CD4-positive, alpha-beta T cell treated with Interleukin-4 for 4 hours (primary cell): ENCODE measurements at regions not wholly inside any gene's neighbourhood (a gene's known extent, or its start where the extent isn't known, plus 50 kb on each side); places are given as distances from the start of the nearest gene placed in this dataset.

ENCODE experiments used
- DNase-seq: peaks from one replicate; pipeline ENCODE4 v3.0.0-alpha.2; 2020

DNA sequence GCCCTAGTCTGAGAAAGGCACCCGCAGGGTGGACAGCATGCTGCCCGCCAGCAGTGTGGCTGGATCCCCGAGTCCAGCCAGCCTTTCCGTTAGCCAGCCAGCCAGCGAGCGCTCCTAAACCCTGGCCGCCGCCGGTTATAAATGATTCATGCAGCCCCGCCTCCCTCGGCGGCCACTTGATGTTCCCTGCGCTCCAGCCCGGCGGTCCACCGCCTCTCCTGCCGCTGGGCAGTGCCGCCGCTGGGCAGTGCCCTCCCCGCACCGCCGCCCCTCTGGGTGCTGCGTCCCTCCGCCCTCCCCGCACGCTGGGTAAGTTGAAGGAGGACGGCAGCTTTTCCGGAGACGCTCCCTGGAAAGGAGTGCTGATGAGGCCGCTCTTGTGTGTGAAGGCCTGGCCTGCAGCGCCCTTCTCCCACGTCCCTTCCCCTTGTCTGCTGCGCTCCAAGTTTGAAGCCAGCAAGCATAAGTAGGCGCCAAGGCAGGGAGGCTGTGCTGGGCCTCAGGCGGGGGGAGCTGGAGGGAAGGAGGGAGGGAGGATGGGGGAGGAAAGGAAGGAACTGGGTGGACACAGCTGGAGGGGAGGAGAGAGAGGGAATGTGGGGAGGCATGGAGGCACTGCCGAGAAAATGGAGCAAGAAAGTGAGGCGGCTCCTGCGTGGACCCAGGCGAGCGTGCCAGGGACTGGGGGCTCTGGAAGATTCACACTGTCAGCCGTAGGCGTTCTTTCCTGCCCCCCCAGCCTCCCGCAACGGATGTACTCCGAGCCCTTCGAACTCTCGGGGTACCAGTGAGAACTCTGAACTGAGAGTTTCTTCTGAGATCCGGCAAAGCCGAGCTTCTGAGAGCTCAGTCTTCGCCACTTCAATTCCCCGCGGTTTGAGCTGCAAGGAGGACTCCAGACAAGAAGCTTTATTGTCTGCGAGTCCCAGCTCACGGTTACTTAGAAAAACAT, 131.9 kb downstream of the GLI2 start:
- no peak for DNase-seq

DNA sequence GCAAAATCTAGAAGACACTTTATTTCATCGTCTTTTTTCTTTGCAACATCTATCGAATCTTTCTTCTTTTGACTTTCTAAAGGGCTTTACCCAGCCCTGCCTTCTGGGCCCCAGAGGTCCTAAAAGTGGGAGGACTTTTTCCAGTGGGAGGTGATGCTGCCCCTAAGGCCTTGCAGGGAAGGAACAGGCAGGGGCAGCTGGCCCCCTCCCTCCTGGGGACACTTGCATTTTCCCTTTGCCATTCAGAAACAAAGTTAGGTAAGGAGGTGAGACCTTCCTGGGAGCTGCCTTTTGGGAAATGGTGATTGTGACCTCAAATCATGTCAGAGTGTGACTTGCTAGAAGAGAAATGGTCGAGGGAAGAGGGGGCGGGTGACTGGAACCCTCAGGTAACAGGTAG, 132.7 kb downstream of the GLI2 start:
- DNase-seq, result no peak

DNA sequence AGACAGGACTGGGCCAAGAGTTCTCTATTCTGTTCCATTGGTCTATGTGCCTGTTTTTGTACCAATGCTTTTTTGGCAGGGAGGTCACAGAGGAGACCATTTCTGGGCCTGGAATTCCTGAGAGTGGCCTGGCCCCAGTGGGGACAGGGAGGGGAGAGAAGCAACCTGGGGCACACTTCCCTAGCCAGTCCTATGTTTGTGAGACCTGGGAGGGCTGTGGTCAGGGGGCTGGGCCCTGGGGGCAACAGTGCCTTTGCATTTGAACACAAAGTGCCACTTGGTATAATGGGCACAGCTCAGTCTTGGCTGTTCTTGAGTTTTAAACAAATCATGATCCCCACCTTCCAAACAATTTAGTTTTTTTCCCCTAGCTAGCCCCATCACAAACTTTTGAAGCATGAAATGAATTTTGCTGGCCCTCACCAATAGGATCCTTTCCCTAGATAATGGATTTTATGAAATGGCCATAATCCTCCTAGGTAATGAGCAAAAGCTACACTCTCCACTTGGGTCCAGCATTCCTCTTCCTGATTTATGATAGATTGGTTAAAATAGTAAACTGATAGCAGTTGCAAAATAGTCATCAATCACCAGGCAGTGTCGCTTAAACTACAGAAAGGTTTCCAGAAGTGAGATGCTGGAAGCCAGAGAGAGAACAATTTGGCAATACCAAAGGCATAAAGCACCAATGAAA, 133.5 kb downstream of the GLI2 start:
- no peak for DNase-seq

DNA sequence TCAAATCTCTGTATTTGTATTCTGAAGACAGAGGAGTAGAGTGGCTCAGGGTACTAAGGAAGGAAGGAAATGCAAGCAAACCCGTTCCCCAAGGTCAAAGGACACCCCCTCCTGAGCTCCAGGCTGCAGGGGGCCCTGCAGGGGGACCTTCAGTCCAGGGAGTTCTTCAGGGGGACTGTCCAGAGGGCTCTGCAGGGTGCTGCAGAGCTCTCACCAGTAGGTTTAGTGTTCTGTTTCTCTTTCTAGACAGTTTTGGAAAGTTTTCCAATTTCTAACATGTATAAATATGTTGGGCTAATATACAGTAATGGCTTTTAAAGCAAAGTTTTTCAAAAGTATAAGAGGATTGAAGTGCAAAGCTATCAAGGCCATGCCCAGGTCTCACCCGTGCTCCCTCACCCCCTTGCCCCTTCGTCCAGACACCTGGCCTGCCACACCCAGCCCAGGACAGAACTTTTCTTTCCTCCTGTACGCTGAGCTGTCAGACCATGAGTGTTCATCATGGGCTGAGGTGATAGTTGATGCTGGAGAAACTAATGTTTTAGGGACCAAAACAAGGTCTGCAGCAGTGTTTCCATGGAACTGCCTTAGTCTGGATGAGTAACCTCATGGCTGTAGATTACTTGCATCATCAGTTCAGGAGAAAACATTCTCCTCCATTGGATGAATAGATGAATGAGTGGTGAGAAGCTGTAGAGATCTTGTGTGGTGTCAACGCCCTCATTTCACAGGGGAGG, 134.2 kb downstream of the GLI2 start:
- no peak for DNase-seq

DNA sequence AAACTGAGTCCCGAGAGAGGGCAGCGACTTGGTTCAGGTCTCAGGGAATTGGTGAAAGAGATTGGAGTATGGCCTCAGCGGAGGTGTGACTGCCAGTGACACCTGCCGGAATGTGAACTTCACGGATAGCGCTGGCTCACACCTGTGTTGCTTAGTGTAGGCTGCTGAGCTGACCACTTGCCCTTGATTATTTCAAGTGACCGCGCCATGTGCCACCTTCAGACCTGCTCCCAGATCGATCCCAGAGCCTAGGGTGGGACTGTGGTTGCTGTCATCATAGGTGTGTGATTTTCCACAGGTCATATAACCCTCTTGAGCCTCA, 134.8 kb downstream of the GLI2 start:
- DNase-seq, result no peak

DNA sequence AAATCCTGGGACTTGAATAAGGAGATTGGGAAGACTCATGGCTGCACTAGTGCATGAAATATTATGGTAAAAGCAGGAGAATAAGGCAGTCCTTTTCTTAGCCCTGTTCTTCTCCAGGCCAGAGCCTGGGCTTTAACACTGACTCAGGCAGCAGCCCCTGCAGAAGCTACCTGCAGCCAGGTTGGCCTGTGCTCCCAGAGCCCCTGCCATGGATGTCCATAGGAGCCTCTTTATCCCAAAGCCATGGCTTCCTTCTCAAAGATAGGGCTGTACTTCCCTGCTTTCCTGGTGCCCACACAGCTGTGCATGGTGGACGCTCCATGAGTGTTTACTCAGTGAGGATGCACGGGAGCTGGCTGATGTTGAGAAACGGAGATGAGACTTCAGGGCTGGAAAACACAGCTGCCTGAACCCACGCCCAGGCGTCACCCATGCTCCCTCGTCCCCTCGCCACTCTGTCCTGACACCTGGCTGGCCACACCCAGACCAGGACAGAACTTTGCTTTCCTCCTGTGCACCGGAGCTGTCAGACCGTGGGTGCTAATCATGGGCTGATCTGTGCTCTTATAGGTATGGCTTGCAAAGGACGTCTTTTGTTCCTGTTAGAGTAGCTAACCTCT, 135.5 kb downstream of the GLI2 start:
- no peak for DNase-seq

DNA sequence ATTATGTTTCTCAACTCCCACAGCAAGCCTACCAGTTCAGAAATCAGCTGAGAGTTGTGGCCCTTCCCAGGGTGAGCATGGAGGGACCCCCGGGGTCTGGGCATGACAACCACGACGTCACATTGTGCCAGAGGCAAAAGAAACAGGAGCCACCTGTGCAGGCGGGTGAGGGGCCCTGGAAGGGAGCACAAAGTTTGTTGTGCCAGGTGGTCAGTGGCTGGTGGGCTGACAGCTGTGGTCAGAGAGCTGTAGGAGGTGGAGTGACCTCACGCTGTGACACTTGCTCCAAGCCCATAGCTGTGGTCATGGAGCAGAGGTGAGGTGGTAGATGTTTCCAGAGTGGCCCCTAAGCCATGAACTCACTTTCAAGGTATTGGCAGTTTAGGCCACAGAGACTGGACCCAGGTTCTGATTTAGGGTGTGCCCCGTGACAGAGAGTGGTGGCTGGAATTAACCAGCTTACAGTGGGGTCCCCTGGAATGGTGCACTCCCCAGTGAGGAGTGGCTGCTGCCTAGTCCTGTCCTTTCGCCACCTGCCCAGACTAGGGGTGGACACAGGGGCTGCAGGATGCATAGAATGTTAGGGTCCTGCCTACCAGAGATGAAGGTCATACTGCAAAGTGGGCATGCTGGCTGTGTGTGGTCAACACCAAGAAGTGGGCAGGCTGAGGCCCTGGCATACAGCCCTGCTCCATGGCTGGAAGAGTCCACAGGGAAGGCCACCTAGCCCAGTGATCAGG, 136.4 kb downstream of the GLI2 start:
- DNase-seq, result no peak

DNA sequence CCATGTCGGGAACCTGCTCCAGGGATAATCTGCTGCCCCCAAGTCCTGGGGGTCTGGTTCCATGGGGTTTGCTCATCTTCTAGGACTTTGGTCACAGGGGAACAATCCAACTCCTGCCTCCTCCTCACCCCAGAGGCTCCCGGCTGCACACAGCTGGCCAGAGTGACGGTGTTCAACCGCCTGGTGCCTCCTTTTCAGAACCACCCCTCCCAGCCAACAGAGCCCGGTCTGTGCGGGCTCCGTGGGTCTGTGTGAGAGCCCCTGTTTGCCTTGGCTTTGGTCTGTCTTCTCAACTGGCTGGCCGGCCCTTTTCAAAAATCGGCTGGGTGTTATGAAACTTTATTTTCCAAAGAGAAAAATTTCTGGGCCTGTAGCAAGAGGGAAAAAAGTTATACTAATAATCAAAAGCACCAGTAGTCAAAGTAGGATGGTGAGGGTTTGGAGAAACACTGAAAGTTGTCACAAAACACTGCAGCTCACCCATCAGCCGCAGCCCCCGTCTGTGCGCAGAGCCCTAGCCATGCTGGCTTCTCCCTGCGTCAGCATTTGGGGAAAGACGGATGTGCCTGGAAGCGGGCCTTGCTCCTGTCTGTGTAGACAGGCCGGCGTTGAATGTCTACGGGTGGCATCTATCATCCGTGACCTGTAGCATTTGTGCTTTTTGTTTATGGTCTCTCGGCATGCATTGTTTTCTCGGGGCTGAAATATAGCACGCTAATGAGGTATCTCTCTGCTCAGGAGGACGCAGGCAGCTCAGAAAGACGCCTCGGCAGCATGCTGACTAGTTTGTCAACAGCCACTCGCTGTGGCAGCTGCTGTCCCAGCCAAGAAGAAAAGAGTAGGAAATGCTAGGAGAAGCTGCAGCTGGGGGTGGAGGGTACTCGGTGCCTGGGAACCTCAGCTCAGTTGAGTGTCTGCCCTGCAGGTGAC, 138.6 kb downstream of the GLI2 start:
- no peak for DNase-seq

DNA sequence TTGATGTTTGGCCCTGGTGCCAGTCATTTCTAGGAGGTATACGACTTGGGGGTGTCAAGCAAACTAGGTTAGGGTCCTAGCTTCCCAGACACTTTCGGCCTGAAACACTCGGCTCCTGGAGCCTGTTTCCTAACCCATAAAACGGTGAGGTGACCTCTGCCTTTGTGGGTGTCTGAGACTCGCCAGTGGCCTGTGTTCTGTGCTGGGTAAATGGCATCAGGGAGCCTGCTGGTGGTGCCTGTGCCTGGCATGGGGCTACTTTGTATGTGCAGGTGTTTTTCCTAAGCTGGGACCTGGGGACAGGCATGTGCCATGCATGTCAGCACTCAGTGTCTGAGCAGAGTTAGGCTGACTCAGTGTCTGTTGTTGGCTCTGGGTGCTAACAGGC, 139.2 kb downstream of the GLI2 start:
- DNase-seq, result no peak

DNA sequence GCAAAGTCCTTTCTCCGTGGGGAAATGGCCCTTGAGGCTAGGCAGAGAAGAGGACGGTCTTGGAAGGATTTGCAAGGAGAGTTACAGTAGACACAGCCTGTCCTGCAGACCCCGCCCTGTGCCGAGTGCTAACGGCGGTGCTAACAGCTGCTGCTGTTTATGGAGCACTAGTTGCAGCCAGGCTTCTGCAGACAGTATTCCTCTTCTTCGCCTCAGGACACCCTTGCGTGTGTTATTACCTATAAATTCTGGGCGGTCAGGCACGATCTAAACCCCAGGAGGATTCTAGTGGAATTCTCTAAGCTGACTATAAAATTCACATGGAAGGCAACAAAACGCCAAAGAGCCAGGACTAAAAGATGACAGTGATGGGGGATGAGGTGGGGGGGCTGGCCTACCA, 139.8 kb downstream of the GLI2 start:
- no peak for DNase-seq

DNA sequence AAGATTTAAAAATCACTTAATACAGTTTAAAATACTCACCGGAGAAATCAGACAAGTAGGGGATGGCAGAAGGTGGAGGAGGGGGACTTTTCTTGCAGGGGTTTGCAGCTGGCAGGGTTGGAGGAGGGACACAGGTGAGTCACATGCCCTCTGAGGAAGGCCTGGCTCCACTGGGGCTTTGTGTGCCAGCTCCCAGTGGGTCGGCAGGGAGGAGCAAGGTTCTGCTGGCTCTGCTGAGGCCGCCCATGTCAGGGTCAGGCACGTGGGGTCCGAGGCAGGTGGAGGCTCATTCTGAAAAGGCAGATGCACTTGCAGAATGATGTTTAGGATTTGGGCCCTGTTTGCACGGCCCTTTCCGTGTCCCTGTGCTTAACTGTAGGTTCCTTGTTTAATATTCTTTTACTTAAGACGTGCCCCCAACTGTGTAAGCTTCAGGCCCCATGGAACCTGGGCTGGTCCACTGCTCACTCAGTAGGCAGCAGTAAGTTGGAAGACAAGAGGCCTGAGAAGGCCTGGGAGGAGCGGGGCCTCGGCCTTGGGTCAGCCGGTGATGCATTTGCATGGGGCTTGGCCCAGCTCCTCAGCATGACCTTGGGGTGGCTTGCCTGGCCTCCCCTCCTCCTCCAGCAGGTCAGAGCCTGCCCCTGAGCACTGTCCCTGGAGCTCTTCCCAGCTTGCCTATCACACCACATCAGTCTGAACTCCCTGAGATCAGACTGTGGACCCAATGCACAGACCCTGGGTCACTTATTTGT, 141.0 kb downstream of the GLI2 start:
- DNase-seq, result no peak

DNA sequence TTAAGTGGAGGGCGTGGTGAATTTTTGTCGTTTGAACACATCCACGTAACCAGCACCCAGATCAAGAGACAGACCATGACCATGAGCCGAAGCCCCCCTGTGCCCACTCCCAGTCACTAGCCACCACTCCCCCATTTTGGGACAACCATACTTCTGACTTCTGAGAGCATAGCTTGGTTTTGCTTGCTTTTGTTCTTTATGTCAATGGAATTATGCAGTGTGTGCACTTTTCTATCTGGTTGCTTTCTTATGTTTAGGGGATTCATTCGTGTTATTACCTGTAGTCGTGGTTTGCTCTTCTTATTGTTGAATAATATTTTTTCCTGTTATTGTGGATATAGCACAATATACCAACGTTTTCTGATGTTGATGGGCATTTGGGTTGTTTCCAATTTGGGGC, 141.7 kb downstream of the GLI2 start:
- DNase-seq, result no peak

DNA sequence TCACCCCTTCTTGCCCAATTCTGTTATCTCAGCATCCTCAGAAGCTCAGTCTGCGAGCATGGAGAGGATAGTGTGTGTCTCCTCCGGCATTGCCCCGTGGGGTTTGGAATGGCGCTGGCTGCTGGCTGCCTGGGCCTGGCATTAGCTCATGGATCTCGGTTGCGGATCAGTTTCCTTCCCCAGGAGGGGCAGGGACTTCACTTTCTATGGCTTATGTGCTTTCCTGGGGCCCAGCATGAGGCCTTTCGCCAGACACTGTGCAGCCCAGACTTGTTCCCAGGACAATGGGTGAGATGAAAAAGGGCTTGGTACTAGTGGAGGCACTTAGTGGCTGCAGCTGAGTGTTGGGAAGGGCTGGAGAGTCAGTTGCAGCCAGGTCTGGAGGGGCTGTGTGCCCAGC, 143.3 kb downstream of the GLI2 start:
- no peak for DNase-seq

DNA sequence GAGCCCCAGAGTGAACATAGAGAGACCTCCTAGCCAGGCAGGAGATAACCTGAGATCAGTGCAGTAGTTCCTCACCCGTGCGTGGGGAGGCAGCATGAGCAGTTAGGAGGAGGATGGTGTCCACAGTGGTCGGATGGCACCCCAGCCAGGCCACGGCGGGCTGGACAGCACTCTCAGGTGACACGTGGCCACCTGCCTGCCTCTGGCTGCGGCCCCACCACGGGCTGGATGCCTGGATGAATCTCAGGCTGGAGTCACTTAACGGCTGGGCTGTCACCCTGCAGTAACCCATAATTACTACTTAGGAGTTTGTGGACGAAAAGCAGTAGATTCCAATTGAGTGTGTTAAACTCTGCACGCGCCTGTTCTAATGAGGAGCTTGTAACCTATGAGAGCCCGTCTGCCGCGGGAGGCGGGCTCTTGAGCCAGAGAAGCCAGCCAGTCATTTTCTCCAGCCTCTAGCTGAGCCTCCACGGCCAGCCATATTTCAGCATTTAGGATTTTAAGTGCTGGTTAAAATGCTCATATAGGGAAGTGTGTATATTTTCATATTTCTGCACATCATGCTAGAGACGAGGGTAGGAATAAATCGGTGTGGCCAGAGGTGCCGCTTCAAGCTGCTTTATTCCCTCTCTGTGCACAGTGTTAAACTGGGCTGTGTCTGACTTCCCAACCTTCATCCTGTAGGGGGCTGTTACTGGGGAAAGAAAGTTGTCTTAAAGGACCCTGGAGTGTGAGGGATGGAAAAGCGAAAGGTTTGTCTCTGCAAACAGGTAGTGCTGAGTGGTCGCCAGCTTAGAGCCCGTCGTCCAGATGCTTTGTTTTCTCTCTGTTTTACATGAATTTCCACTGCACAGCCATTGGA, 144.0 kb downstream of the GLI2 start:
- no peak for DNase-seq

DNA sequence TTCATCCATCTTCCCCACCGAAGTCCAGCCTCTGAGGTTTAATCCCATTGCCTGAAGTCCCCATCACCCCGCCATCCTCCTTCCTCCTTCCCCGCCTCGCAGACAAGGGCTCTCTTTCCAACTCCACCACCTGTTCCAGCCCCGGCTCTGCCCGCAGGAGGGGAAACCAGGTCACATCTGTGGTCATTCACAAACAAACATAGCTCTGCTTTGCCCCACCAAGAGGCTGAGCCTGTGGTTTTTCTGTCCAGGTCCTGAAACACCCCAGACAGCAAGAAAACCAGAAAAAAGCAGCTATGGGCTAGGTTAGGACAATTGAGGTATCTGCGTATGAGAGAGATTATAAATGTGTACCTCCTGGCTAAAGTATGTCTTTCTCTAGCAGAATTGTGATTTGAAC, 144.7 kb downstream of the GLI2 start:
- DNase-seq, result no peak

DNA sequence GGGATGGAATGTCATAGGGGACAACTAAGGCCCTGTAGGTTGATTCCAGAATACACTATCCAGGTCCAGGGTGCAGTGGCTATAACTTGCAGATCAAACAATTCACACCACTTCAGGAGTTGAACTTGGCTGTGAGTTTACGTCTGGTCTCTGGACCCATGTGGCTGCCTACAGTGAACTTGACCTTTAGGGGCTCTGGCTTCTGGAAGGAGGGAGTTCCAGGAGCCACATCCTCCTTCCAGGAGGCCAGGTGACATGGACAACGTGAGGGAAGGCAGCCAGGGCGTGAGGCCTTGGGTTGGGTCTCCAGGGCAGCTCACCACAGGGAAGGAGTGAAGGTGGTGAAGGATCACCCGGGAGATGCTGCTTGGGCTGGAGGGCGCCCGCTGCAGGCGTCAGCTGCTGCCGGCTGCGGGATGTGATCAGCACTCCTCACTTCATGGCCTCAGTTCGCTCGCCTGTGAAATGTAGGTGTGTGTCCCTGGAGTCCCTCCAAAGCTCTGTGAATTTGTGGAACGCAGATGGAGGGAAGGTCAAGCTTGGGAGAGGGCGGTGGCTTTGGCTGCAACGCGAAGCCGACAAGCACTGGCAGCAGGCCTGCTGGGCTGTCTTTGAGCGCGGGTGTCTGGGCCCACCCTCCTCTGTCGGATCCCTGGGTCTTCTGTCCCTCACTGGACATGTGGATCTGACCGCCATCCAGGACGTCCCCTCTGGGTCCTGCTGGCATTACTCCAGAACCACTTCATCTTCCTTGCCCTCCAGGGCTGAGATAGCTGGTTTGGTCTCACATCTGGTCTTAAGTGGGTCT, 146.5 kb downstream of the GLI2 start:
- DNase-seq, result no peak

DNA sequence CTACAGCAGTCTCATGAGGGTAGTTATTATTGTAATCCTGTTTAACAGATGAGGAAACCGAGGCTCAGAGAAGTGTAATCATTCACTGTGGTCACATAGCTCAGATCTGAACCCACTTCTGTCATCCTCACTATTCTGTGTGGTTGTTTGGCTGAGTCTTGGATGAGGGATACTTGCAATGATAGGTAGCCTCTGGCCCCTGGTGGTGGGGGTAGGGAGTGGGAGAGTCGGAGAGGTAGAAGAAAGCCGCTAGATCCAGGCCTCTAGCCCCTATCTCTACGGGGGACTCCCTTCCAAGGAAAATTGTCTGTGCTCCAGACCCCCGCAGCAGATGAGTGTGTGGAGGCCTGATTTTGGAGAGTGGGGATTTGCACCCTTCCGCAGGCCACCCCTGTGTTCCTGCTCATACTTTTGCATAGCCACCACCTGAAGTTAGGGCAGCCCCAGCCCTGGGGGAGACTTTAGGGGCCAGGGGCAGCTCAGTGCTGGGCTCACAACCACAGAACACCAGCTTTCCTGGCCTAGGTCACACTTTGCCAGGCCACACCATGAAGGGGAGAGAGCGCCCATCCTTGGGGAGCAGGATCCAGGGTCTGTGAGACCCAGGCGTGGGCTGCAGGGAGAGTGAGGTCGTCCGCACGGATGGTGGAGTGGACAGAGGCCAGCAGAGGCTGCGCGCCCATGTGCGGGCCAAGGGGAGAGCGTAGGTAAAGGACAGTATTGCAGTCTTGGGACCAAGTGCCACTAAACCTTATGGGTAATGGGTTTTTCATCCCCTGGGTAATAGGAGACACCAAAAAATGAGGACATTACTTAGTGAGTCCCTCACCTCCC, 148.2 kb downstream of the GLI2 start:
- DNase-seq, result no peak
